Prostate gland (tissue), 1 donor: ENCODE measurements at regions not wholly inside any gene's neighbourhood (a gene's known extent, or its start where the extent isn't known, plus 50 kb on each side); places are given as distances from the start of the nearest gene placed in this dataset.

Experiments used
- POLR2A ChIP-seq: fragments of 450-650 bp; IDR thresholded peaks from one replicate; pipeline ENCODE4 v1.6.1; 2016; ENCODE audit warnings: antibody characterized with exemption, mild to moderate bottlenecking
- POLR2AphosphoS5 ChIP-seq: sonication (generic); formaldehyde crosslinking; IDR thresholded peaks from one replicate; pipeline ENCODE4 v1.6.1; 2017; ENCODE audit warnings: antibody characterized with exemption

DNA sequence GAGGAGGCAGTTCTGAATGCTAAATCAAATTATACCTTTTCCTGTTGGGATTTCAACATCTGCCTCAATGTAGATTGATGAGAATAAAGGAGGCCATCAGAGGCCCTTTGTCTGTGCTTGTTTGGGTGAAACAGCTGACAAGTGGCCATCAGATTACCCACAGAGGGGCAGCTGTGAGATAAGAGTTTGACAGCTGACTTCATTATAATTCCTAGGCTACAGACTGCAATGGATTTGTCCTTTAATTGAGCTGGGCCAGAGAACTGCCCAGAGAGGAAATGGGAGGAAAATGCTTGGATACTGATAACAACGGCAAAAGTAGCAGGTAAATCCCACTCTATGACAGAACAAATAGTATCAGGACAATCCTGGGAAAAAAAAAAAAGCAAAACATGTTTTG lies 649.4 kb downstream of the HDGFL1 start:
- TF ChIP-seq POLR2AphosphoS5: no peak
- TF ChIP-seq POLR2A: no peak
